HS-5 (cell line): ENCODE measurements at regions not wholly inside any gene's neighbourhood (a gene's known extent, or its start where the extent isn't known, plus 50 kb on each side); places are given as distances from the start of the nearest gene placed in this dataset.
"Not testable (repeated sequence)": the region's sequence is repeated elsewhere in the genome, so short reads cannot be mapped to it uniquely, and the experiment has no call there.

ENCODE experiments used
- DNase-seq: peaks from one replicate; pipeline ENCODE4 v3.0.0-alpha.2; 2012; ENCODE audit warnings: low read depth

GRCh38 chr7:76849887-76850563, 182.1 kb downstream of the SPDYE17 start:
- DNase-seq = not testable (repeated sequence)

- DNase-seq = not testable (repeated sequence)
These were observed 192.3 kb downstream of the SPDYE17 start for GRCh38 chr7:76839879-76840278.

- DNase-seq = not testable (repeated sequence)
These were observed 192.9 kb downstream of the SPDYE17 start for GRCh38 chr7:76839214-76839613.

GRCh38 chr7:76838357-76838756, 193.8 kb downstream of the SPDYE17 start:
- not testable (repeated sequence) for DNase-seq

GRCh38 chr7:76829233-76829632, 202.2 kb upstream of the POMZP3 start:
- not testable (repeated sequence) for DNase-seq

GRCh38 chr7:76826181-76826580, 199.1 kb upstream of the POMZP3 start:
- DNase-seq = not testable (repeated sequence)

- DNase-seq = not testable (repeated sequence)
These were observed 182.8 kb upstream of the POMZP3 start for GRCh38 chr7:76809856-76810255.

GRCh38 chr7:76807588-76808100, 180.6 kb upstream of the POMZP3 start:
- DNase-seq = not testable (repeated sequence)

- not testable (repeated sequence) for DNase-seq
These were observed 179.4 kb upstream of the POMZP3 start for GRCh38 chr7:76806460-76806859.

- not testable (repeated sequence) for DNase-seq
These were observed 178.9 kb upstream of the POMZP3 start for GRCh38 chr7:76806010-76806409.

GRCh38 chr7:76805262-76805661, 178.2 kb upstream of the POMZP3 start:
- DNase-seq = not testable (repeated sequence)

GRCh38 chr7:76797639-76798038, 170.6 kb upstream of the POMZP3 start:
- not testable (repeated sequence) for DNase-seq

- not testable (repeated sequence) for DNase-seq
These were observed 153.6 kb upstream of the POMZP3 start for GRCh38 chr7:76780693-76781092.

- DNase-seq = not testable (repeated sequence)
These were observed 147.2 kb upstream of the POMZP3 start for GRCh38 chr7:76774279-76774678.

GRCh38 chr7:76771980-76772379, 144.9 kb upstream of the POMZP3 start:
- DNase-seq = not testable (repeated sequence)

- DNase-seq = not testable (repeated sequence)
These were observed 136.9 kb upstream of the POMZP3 start for GRCh38 chr7:76763977-76764376.

- DNase-seq = not testable (repeated sequence)
These were observed 133.6 kb upstream of the POMZP3 start for GRCh38 chr7:76760546-76761220.

- not testable (repeated sequence) for DNase-seq
These were observed 112.5 kb upstream of the POMZP3 start for GRCh38 chr7:76739538-76739937.

- DNase-seq = not testable (repeated sequence)
These were observed 109.6 kb upstream of the POMZP3 start for GRCh38 chr7:76736724-76737123.

- not testable (repeated sequence) for DNase-seq
These were observed 109.0 kb upstream of the POMZP3 start for GRCh38 chr7:76736091-76736490.

- DNase-seq = not testable (repeated sequence)
These were observed 108.6 kb upstream of the POMZP3 start for GRCh38 chr7:76735668-76736067.

GRCh38 chr7:76728571-76728974, 101.5 kb upstream of the POMZP3 start:
- not testable (repeated sequence) for DNase-seq

GRCh38 chr7:76723928-76724327, 96.8 kb upstream of the POMZP3 start:
- DNase-seq = not testable (repeated sequence)
